Activated T-helper 2 cell treated with anti-CD3 and anti-CD28 coated beads, Interferon-gamma antibody, Interleukin-2, Interleukin-4, amounts not matched to agents 10 μg/mL and 5 μg/mL and 100 μg/mL, durations not matched to agents 14 hours and 24 hours and 36 hours (primary cell): ENCODE measurements at regions not wholly inside any gene's neighbourhood (a gene's known extent, or its start where the extent isn't known, plus 50 kb on each side); places are given as distances from the start of the nearest gene placed in this dataset.

Source experiments
- DNase-seq: peaks from one replicate; pipeline ENCODE4 v3.0.0; 2021; ENCODE audit warnings: low spot score
- H3K27ac Mint-ChIP-seq: one replicate; pipeline ENCODE4 v1.8.0; 2021; ENCODE audit warnings: mixed read lengths
- H3K27me3 Mint-ChIP-seq: one replicate; pipeline ENCODE4 v1.8.0; 2021; ENCODE audit warnings: low read depth, mixed read lengths
- H3K36me3 Mint-ChIP-seq: one replicate; pipeline ENCODE4 v1.8.0; 2021; ENCODE audit warnings: low read depth, mixed read lengths
- H3K4me1 Mint-ChIP-seq: one replicate; pipeline ENCODE4 v1.8.0; 2021; ENCODE audit warnings: low read depth, mixed read lengths
- H3K4me3 Mint-ChIP-seq: one replicate; pipeline ENCODE4 v1.8.0; 2021; ENCODE audit warnings: low read depth, mild to moderate bottlenecking, moderate library complexity, mixed read lengths
- H3K9me3 Mint-ChIP-seq: one replicate; pipeline ENCODE4 v1.8.0; 2021; ENCODE audit warnings: mixed read lengths
- intact Hi-C: fragments of 100-400 bp; cut with micrococcal nuclease; formaldehyde crosslinking; loops from one replicate; pipeline ENCODE4 v1.15.1; 2023

DNA sequence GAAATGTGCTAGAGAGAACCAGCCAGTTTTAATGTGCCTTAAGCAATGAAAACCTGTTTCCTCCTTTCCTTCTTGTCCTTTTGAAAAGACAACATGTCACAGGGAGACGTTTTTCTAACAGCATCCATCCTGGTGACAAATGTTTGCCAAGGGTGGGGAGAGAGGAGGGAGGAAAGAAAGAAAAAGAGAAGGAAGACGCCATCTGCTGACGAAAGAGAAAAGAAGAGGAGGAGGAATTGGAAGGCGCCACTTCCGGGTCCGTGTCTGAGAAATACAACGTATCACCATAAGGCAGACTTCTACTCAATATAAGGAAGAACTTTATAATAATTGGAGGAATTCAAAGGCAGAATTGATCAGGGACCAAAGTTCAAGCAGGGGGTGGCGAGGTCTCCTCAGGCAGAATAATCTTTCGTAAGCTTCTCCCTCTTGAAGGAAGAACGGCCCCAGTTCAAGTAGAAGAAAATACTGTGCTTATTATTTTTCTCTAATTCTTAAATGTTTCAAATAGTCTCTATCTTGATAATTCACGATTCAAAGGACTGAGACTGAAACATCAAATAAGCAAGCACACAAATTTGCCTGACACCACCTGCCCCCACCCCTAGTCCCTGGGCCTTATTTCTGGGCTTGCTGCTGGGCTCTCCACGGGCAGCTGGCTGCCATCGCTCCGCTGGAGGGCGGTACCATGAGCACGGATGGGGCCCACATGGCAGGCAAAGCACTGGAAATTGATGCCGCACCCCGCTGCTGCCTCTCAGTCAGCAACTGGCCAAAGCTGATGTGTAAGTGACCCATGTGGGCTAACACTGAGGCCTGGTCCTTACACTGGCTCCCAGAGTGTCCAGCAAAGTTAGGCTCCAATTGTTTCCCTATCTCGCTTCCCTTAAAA, 273.7 kb upstream of the KLF14 start:
- intact Hi-C loops, result loop anchor here (1.0 to 2.0 kb wide), 3 partner anchors 25 to 111 kb away; no protein-coding TSS in a partner anchor
- peak; percentile 57 for DNase-seq
- Mint-ChIP-seq H3K27ac (peak overlapping the region; percentile 95), H3K36me3 (peaks cover 35% of the 10 kb centered on the region), H3K9me3 (peaks cover 22% of the 10 kb centered on the region), H3K27me3 (no peaks in the 10 kb centered on the region), H3K4me3 (peak overlapping the region; percentile 67), H3K4me1 (peaks cover 62% of the 10 kb centered on the region)

DNA sequence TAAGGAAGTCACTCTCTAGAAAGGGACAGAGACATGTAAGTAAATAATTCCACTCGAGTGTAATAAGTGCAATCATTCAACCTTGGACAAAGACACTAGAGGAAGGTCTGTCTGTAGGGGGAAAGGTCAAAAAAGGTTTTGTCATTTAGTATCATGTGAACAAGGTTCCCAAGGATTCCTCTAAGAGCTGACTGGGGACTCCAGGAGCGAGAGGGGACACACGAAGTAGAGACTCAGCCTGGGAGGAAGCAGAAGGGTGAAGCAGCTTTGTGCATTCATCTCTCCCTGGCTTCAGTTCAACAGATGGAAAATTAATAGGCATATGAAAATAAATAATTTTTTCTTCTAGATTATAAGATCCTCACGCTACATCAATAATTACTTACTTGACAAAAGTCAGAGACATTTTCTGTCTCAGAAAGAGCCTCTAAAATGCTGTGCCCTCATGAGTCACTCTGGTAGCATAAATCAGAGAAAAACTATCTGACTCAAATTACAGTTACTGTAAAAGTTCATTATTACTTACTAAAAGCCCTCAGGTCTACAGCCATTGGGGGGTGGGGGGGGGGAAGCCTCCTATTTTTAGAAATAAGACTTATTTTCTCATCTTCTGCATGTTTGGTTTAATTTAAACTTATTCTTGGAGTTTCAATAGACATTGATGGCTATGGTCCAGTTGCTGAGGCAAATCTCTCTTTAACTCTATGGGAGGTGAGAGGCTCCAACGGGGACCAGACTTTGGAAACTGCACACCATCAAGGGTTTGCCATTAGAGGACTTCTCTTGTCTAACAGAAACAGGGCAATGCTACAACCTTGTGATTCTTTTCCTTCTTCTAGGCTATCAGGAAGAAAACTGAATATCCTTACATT, 275.1 kb upstream of the KLF14 start:
- peak overlapping the region; percentile 47 for H3K4me3 Mint-ChIP-seq
- intact Hi-C loops, result loop anchor here (2.0 kb wide), 1 partner anchor 112 kb away; no protein-coding TSS in a partner anchor
- H3K4me1 Mint-ChIP-seq, result peaks cover 76% of the 10 kb centered on the region
- H3K27me3 Mint-ChIP-seq, result no peaks in the 10 kb centered on the region
- no peak for DNase-seq
- peaks cover 14% of the 10 kb centered on the region for H3K9me3 Mint-ChIP-seq
- peaks cover 24% of the 10 kb centered on the region for H3K36me3 Mint-ChIP-seq
- peak overlapping the region; percentile 95 for H3K27ac Mint-ChIP-seq

DNA sequence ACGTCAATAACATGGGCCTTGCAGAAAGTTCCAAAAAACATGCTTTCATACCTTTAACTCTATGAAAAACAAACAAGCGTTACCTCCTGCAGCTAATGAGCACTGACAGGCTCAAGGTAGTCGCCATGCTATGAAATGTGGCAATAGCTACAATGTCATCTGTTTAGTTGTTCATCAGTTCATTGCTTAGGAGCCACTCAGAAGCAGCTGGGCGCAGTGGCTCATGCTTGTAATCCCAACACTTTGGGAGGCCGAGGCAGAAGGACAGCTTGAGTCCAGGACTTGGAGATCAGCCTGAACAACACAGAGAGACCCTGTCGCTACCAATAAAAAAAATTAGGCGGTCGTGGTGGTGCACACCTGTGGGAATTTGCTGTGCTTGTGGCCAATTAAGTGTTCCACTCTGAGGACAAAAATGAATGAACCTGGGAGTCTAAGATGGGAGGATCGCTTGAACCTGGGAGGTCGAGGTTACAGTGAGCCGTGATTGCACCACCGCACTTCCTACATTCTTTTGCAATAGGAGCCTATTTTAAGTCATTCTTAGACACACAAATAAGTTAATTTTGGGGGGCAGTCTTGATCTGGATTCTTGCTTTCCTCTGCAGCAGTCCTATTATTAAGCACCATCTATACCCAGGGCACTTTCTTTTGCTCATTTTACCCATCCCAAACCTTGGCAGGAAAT, 276.2 kb upstream of the KLF14 start:
- no peak for DNase-seq
- peak overlapping the region; percentile 95 for H3K27ac Mint-ChIP-seq
- H3K4me3 Mint-ChIP-seq, result peak overlapping the region; percentile 55
- intact Hi-C loops, result loop anchor here (1.0 kb wide), 3 partner anchors 13 to 98 kb away; no protein-coding TSS in a partner anchor
- H3K36me3 Mint-ChIP-seq, result peaks cover 21% of the 10 kb centered on the region
- H3K9me3 Mint-ChIP-seq, result peaks cover 6% of the 10 kb centered on the region
- H3K4me1 Mint-ChIP-seq, result peaks cover 77% of the 10 kb centered on the region
- H3K27me3 Mint-ChIP-seq, result no peaks in the 10 kb centered on the region

DNA sequence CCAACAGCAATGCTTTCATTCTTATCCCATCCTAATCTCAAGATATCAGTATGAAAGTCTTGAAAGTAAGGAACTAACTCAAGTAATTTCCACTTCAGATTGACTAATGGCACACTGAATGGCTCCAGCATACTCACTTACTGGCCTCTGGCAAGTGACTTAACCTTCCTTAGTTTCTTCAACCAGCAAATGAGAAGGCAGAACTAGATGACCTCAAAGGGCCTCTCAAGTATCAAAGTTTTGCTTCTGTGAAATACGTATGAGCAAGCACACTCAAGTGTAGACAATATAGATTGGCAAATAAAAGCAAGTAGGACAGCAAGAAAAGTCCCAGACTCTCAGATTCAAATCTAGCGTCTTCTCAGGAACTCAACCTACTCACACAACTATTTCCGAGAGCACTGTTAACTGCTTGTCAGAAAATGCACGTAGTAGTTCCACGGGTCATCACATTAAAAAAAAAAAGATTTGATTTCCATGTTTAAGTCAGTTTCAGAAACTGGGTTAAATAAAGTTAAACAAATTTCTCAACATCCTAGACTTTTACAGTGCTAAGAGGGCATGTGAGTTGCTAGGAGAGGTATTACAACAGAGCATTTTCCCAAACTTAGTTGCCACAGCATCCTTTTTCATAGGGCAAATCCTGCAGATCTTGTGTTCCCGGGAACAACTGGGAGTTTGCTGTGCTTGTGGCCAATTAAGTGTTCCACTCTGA, 276.9 kb upstream of the KLF14 start:
- Mint-ChIP-seq H3K4me1 (peaks cover 76% of the 10 kb centered on the region), H3K36me3 (peaks cover 21% of the 10 kb centered on the region), H3K27ac (peak overlapping the region; percentile 95), H3K4me3 (peak overlapping the region; percentile 55), H3K9me3 (no peaks in the 10 kb centered on the region), H3K27me3 (no peaks in the 10 kb centered on the region)
- DNase-seq, result no peak
- intact Hi-C loops, result loop anchor here (1.0 kb wide), 7 partner anchors 10 to 98 kb away; no protein-coding TSS in a partner anchor

DNA sequence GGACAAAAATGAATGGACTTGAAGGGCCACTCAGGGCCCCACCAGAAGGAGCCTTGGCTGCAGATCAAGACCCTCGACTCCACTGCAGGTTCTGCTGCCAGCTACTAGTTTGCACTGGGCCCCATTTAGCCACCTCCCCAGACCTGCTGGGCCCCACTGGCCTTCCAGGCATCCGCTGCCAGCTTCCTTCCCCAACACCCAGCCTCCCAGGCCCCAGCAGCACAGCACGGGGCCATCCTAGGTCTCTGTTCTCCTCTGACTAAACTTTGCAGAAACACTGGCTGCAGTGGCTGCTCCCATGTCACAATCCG, 277.4 kb upstream of the KLF14 start:
- DNase-seq, result no peak
- H3K27ac Mint-ChIP-seq, result peak overlapping the region; percentile 95
- no peaks in the 10 kb centered on the region for H3K27me3 Mint-ChIP-seq
- H3K36me3 Mint-ChIP-seq, result peaks cover 21% of the 10 kb centered on the region
- no peaks in the 10 kb centered on the region for H3K9me3 Mint-ChIP-seq
- peaks cover 76% of the 10 kb centered on the region for H3K4me1 Mint-ChIP-seq
- intact Hi-C loops, result loop anchor here (1.0 kb wide), 4 partner anchors 10 to 98 kb away; no protein-coding TSS in a partner anchor
- H3K4me3 Mint-ChIP-seq, result peak overlapping the region; percentile 55

DNA sequence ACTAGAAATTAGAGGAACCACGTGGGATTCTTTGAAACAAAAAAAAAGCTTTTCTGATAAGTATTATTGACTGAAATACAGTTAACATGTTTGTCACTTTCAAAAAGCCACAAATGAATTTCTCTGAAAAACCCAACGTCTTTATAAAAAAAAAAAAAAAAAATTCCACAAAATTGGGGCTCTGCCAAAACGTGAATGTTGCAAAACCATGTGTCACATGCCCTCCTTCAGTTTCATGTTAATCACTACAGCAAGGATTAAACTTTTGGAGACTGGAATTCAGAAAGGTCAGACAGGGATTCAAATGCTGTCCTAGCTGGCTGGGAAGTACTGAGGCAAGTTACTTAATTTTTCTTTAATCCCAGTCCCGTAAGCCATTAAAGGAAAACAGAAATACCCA, 278.0 kb upstream of the KLF14 start:
- Mint-ChIP-seq H3K9me3 (no peaks in the 10 kb centered on the region), H3K27me3 (no peaks in the 10 kb centered on the region), H3K36me3 (peaks cover 24% of the 10 kb centered on the region), H3K27ac (peak overlapping the region; percentile 95), H3K4me1 (peaks cover 72% of the 10 kb centered on the region), H3K4me3 (peak overlapping the region; percentile 69)
- no peak for DNase-seq
- intact Hi-C loops, result loop anchor here (1.0 kb wide), 4 partner anchors 9 to 99 kb away; no protein-coding TSS in a partner anchor

DNA sequence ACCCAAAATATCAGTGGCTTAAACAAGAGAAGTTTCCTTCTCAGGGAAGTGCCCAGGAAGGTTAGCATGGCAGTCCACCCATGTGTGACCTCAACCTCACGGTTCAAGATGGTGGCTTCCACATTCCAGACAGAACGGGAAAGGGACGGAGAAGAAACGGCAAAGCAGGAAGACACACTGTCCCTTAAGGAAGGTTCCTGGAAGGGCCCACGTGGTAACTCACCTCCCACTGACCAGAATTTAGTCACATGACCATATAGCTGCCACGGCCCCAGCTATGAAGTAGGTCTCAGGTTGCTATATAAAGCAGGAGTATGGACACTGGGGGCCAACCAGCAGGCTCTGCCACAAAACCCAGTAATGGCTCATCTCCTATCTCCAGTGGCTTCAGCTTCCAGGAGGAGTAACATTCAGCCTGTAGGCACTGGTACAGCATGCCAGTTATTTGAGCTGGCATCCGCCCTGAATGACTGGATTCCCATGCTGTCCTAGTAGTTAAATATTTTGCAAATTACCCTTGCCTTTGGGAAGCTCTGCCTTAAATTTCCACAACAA, 278.5 kb upstream of the KLF14 start:
- Mint-ChIP-seq H3K27me3 (no peaks in the 10 kb centered on the region), H3K27ac (peak overlapping the region; percentile 95), H3K4me1 (peaks cover 67% of the 10 kb centered on the region), H3K36me3 (peaks cover 22% of the 10 kb centered on the region), H3K9me3 (no peaks in the 10 kb centered on the region), H3K4me3 (no peak overlapping the region)
- intact Hi-C loops, result no loop called here
- no peak for DNase-seq

DNA sequence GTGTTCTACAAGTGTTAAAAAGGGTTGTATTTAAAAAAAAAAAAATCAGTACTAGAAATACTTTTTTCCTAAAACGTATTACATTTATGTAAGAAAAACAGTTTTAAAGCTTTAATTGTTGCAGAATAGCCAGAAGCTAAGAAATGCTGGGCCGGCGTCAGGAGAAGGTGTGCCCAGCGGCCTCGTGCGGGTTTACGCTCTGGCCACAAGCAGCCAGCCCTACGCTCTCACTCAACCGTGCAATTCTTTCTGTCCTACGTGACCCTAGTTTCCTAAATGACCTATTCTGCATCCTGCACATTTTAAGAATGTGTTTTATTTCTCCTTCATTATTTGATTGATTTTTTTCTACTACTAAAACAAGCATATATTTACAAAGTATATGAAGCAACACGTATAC, 279.7 kb upstream of the KLF14 start:
- no peaks in the 10 kb centered on the region for H3K9me3 Mint-ChIP-seq
- no peak for DNase-seq
- H3K4me1 Mint-ChIP-seq, result peaks cover 71% of the 10 kb centered on the region
- no peak overlapping the region for H3K4me3 Mint-ChIP-seq
- H3K27me3 Mint-ChIP-seq, result no peaks in the 10 kb centered on the region
- H3K27ac Mint-ChIP-seq, result peak overlapping the region; percentile 95
- H3K36me3 Mint-ChIP-seq, result peaks cover 31% of the 10 kb centered on the region
- intact Hi-C loops, result no loop called here

DNA sequence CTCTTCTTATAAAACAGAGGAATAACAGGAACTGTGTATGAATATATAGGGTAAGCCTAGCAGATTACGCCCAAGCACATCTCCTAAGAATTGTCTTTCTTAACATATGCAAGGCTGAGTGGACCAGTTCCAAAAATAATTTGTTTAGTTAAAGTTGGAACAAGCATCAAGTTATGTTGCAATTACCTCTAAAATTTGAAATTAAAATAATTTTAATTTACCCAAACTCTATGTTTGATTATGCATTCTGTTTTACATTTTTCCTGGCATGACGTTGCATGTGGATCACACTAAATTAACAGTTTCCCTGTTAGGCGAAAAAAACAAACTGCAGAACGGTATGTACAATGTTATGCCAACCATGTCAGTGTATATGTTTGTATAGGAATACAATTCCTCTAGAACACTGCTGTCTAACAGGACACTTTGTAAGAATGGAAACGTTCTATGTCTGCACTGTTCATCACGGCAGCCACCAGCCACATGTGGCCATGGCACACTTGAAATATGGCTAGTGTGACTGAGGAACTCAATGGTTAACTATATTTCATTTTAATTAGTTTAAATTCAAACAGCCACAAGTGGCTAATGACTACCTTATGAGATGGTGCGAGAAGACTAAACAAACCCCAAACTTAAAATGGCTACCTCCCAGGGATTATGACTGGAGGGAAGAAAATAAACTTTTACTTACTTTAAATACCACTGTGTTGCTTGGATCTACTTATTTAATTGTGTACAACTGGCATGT, 281.1 kb upstream of the KLF14 start:
- no peak overlapping the region for H3K27ac Mint-ChIP-seq
- intact Hi-C loops, result no loop called here

DNA sequence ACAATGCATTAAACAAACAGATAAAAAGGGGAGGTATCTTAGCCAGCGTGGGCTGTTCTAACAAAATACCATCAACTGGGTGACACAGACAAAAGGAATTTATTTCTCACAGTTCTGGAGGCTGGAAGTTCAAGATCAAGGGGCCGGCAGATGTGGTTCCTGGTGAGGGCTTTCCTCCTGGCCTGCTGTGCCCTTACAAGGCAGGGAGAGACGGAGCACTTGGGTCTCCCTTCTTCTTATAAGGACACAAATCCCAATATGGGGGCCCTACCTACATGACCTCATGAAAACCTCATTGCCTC, 281.6 kb upstream of the KLF14 start:
- peaks cover 32% of the 10 kb centered on the region for H3K36me3 Mint-ChIP-seq
- H3K4me1 Mint-ChIP-seq, result peaks cover 71% of the 10 kb centered on the region
- no peak for DNase-seq
- H3K27me3 Mint-ChIP-seq, result no peaks in the 10 kb centered on the region
- no peak overlapping the region for H3K4me3 Mint-ChIP-seq
- H3K9me3 Mint-ChIP-seq, result no peaks in the 10 kb centered on the region
- intact Hi-C loops, result no loop called here
- no peak overlapping the region for H3K27ac Mint-ChIP-seq

More for the DNA sequence above, 281.1 kb upstream of the KLF14 start:
- no peak for DNase-seq
- no peaks in the 10 kb centered on the region for H3K27me3 Mint-ChIP-seq
- peaks cover 71% of the 10 kb centered on the region for H3K4me1 Mint-ChIP-seq
- no peaks in the 10 kb centered on the region for H3K9me3 Mint-ChIP-seq
- H3K4me3 Mint-ChIP-seq, result no peak overlapping the region
- H3K36me3 Mint-ChIP-seq, result peaks cover 32% of the 10 kb centered on the region

DNA sequence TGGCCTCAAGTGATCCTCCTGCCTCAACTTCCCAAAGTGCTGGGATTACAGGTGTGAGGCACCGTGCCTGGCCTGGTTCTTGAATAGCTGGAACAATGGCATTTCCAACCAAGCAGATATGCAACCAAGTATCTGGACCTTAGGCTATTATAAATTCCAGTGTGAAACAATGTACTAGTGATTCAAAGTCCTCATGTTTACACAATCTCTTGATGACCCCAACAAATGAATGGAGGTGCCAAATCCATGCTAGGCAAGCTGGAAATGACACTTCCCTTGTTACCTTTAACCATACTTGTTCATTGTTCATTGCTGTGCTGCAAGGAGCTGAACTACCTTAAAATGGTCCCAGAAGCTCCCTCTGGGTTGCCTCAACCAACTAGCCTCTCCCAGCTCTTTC, 282.2 kb upstream of the KLF14 start:
- Mint-ChIP-seq H3K4me1 (peaks cover 70% of the 10 kb centered on the region), H3K4me3 (no peak overlapping the region), H3K36me3 (peaks cover 35% of the 10 kb centered on the region), H3K9me3 (no peaks in the 10 kb centered on the region), H3K27ac (no peak overlapping the region), H3K27me3 (no peaks in the 10 kb centered on the region)
- intact Hi-C loops, result no loop called here
- no peak for DNase-seq
